GM12891 (cell line): ENCODE measurements at regions not wholly inside any gene's neighbourhood (a gene's known extent, or its start where the extent isn't known, plus 50 kb on each side); places are given as distances from the start of the nearest gene placed in this dataset.

Source experiments
- POLR2A ChIP-seq: IDR thresholded peaks from 2 replicates; pipeline ENCODE4 v1.6.1; 2011; ENCODE audit warnings: low read depth, low read length, control low read depth
- POLR2AphosphoS5 ChIP-seq: IDR thresholded peaks from 2 replicates; pipeline ENCODE4 v1.6.1; 2011; ENCODE audit warnings: low read depth, low read length, control low read depth
- SPI1 ChIP-seq: IDR thresholded peaks from 2 replicates; pipeline ENCODE4 v1.6.1; 2011; ENCODE audit warnings: low read depth, low read length, control low read depth

GRCh38 chr7:35856175-35856574 is 55.3 kb downstream of the SEPTIN7 start:
- no peak for TF ChIP-seq POLR2AphosphoS5
- no peak for TF ChIP-seq POLR2A
- no peak for TF ChIP-seq SPI1
